Ecto neural progenitor cell (in vitro differentiated cells): ENCODE measurements at regions not wholly inside any gene's neighbourhood (a gene's known extent, or its start where the extent isn't known, plus 50 kb on each side); places are given as distances from the start of the nearest gene placed in this dataset.
"Not testable (repeated sequence)": the region's sequence is repeated elsewhere in the genome, so short reads cannot be mapped to it uniquely, and the experiment has no call there.

ENCODE experiments used
- DNase-seq: peaks from one replicate; pipeline ENCODE4 v3.0.0-alpha.2; 2018; ENCODE audit warnings: low spot score

- DNase-seq, result no peak
Observed at GRCh38 chr11:28976801-28977145, 868.6 kb downstream of the METTL15 start.

DNA sequence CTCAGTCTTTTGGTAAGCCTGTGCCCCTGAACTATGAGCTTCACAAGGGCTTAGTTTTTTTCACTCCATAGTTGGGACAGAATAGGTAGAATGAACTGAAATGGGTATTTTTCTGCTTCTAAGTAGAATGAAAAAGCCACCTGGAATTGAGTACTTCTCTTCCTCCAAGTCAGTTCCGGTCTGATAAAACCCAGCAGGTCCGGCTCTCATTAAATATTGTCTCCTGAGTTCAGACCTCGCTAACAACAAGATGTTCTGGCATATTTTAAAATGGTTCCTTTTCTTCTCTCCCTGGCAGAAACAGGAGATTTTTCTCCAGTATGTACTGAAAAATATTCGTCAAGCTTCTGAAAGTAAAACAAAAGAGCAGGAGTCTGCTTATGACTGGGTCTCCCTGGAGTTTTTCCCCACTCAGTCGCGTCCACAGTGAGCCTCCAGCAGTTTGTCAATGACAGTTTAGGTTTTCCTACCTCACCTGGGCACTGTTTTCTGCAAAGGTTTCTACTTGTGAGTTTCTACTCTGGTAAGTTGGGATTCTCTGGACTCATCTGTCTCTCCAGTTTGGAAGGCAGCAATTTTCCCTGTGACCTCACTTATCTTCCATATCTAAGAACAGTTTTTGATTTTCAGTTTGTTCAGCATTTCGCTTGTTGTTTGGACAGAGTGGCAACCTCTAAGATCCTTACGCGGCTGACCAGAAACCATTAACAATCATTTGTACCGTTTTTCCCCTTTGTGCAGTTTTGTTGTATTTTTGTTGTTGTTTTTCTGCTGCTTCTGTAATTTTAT lies 868.0 kb downstream of the METTL15 start:
- DNase-seq, result no peak

DNA sequence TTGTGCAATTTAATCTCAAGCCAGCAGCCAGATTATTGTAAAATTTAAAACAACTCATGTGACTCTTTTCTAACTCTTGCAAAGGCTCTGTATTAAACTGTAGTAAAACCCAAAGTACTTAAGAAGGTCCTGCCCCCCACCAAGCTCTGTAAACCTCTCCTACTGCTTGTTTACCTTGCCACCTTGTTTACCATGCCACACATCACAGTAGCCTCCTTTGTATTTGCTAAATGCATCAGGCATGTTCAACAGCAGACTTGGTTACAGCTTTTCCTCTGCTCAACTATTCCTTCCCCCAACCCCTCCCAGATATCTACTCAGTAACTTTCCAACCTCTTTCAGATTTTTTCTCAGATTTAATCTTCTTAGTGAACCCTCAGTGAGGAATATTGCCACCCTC lies 861.6 kb downstream of the METTL15 start:
- no peak for DNase-seq

DNA sequence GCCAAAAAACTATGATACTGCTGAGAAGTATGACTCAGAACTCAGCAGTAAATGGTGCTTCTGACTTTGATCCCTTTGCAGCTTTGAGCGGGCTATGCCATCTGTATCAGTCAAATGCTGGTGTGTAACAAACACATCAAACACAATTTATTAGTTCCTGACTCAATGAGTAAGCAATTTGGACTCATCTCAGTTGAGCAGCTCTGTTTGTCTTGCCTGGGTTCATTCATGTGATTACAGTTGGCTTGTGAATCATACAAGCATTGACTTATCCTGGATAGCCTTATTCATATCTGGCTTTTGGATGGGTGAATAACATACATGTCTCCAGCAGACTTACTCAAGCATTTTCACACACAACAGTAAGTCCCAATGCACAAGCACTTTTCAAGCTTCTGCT lies 858.8 kb downstream of the METTL15 start:
- DNase-seq, result no peak

DNA sequence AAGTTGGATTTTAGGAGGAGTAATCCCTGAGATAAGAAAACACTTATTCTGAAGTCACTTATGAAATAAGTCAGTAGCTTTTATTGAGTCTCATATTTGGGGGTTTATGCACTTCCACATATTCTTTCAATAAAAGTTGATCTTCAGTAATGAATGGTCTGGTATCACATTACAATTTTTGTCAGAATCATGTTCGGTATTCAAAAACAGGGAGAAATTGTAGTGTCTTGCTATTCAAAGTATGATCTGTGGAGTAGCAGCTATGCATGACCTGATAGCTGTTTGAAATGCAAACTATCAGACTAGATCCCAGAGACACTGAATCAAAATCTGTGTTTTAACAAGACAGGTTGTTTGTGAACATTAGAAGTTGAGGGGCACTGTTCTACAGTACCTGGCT lies 857.6 kb downstream of the METTL15 start:
- DNase-seq, result no peak

DNA sequence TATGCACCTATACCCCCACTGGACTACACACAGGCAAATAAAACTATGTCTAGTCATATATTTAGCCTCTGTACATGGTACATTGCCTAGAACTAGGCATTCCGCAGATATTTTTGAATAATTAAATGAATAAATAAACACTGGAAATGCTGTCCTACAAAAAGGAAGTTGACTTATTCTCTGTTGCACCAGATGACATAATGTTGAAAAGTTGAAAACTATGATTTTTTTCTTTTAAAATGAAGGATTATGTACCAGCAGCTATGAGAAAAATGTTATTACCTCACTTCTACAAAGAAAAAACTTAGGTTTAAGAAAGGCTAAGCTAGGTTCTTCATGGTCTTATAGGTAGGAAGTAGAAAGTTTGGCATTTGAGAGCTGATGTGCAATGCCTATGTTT lies 856.6 kb downstream of the METTL15 start:
- no peak for DNase-seq

DNA sequence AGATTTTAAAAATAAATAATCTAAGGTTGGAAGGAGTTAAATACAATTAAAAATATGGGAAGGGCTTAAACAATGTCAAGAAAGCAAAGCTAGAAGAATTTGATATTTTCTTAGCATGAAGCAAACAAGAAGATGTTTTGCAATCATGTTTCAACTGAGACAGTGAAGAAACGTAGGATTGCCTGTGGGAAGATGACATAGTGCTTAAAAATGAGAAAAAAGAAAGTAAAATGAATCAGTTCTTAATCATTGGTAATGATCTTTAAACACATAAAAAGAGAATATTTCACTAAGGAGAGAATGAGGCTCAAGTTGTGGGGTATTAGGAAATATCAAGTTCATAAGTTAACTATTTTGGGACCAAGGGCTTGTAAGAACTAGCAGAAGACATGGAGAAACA lies 855.0 kb downstream of the METTL15 start:
- DNase-seq, result no peak

DNA sequence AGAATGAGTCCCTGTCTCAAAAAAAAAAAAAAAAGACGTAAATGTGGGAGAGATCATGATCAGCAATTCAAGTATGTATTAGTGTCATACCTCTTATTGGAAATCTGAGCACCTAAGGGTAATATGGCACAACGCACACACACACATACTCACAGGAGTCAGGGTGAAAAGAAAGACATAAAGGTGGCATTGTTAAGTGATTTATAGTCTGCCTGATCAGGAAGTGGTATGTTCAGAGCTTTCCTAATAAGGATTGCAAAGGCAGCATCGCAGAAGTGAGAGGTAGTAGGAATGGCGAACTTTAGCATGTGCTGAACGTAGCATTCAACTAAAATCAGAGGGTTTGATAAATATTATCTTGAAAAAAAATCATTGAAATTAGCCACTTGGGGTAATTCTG lies 854.3 kb downstream of the METTL15 start:
- no peak for DNase-seq

DNA sequence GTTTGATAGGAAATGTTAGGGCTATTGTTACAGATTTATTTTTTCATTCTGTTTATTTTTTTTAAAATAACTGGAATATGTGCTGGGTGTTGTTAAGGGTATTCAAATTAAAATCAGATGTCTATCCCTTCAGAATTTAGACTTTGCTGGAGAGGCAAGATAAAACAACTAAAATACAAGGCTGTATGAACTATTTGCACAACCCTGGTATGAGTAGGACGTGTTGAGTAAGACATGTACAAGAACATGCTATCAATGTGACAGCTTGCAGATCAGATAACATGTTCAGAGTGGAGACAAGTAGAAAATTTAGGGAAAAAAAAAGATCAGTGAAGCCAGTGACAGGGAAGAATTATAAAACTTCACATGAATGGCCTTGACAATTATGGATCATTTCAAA lies 853.5 kb downstream of the METTL15 start:
- no peak for DNase-seq

GRCh38 chr11:28956446-28956845 lies 848.3 kb downstream of the METTL15 start:
- no peak for DNase-seq

DNA sequence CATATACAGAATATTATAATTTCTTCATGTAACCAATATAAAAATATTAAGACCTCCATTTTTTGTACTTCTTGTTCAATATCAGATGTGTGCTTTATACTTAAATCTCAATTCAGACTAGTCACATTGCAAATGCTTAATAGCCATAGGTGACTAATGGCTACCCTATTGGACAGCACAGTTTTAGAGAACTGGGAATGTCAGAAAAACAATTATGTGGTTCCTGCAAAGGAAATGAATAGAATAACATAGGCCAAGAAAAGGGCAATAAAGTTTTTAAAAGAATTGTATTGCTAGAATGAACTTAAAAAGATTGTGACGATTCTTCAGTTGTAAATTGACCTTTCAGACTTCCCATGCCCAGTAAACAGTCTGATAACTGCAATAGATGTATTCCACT lies 843.0 kb downstream of the METTL15 start:
- DNase-seq, result no peak

DNA sequence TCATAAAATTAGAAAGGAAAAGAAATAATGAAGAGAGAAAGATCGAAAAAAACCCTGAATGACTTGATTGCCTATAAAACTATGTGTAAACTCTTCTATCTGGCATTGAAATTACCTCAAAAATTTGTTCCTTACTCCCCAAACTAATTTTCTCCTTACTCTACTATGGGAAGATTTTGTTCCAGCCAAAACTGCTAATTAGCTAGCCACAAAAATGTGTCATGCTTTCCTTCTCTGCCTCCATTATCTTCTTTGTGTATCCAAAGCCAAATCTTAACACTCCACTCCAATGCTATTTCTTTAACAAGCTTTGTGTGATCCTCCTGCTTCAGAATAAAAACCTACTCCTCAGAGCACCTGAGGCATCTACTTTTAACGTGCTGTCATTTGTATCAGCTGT lies 831.2 kb downstream of the METTL15 start:
- no peak for DNase-seq

- DNase-seq, result no peak
Observed at GRCh38 chr11:28938091-28938490, 829.9 kb downstream of the METTL15 start.

DNA sequence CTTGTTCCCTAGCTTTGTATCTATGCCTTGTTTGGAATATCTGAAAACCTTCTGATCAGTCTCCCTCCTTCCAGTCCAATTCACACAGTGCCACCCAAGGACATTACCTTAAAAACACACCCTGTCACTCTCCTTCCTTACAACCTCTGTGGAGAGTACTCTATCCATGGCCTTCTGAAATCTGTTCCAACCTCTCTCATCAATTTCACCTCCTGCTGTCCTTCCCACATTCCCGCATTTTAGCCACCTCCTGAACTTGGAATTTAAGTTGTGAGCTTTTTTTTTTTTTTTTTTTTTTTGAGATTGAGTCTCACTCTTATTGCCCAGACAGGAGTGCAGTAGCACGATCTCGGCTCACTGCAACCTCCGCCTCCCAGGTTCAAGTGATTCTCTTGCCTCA lies 824.8 kb downstream of the METTL15 start:
- DNase-seq, result no peak

- no peak for DNase-seq
Observed at GRCh38 chr11:28924004-28924403, 815.8 kb downstream of the METTL15 start.

DNA sequence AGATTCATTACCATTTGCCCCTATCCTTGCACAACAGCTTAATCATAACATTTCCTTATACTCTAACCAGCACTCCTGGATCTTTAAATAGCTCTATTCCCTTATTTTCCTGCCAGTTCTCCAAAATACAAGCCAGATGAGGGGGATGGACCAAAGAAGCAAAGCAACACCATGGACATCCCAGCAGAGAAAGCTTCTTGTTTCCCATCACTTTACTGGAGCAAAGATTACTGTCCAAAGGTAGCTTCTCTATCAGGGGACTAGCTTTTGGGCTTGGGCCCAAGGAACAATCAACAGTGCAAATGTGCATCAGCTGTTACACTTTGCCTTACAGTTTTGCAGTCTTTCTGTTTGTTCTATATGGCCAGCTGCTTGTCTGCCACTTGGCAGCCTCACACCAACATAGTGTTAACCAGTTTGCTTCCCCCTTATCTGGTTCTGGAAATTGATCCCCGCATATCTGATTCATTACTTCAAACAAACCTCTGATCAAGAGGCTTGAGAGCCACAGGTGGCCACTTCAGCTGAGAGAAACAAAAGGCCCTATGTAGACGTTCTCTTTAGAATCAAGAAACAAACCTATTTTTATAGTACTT lies 814.3 kb downstream of the METTL15 start:
- DNase-seq, result no peak

DNA sequence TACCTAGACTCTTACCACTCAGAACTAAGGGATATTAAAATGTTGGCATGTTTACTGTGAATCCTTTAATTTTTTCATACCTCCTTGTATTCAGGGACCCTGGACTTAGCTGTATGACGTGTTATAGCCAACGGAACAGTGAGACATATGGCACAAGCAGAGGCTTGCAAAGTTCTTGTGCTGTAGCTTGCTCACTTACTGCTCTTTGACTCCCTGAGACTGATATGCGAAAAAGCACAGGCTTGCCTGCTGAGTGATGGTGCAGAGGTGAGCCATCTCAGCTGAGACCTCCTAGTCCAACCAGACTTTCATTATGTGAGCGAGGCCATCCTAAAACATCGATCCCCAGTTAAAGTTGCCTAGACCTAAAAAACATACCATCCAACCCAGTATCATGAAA lies 811.0 kb downstream of the METTL15 start:
- no peak for DNase-seq

- DNase-seq, result no peak
Observed at GRCh38 chr11:28913883-28914282, 805.7 kb downstream of the METTL15 start.

DNA sequence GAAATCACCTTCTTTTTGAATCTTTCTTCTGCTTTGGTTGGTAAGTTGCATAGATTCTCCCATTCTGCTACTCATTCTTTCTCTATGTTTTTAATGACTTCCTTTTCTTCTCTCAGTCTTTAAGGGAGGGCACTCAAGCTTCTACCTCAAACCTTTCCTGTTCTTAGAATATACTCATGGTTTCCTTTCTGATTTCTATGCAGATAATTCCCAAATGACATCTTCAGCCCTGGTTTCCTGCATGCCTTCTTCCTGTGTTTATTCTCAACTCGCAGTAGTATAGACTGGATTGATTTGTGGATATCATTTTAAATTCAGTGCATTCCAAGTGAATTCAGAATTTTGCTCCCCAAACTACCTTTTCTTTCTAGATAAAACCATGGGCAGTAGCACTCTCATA lies 803.6 kb downstream of the METTL15 start:
- DNase-seq, result no peak

DNA sequence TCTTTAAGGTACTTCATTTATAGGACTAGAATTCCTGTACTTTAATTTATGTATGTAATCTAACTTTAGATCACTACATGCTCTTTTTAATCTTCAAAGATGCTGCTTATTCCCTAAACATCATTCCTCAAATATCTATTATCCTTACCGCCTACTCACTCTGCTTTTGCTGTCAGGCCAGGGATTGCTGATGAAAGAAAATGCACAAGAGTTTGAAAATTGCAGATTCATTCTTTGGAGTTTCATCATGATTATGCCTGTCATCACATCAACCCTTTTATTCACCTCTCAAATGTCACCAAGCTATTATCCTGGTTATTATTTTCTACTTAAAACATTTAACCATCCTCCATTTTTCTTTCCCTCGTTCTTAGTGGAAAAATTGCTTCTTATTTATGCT lies 802.7 kb downstream of the METTL15 start:
- DNase-seq, result no peak

DNA sequence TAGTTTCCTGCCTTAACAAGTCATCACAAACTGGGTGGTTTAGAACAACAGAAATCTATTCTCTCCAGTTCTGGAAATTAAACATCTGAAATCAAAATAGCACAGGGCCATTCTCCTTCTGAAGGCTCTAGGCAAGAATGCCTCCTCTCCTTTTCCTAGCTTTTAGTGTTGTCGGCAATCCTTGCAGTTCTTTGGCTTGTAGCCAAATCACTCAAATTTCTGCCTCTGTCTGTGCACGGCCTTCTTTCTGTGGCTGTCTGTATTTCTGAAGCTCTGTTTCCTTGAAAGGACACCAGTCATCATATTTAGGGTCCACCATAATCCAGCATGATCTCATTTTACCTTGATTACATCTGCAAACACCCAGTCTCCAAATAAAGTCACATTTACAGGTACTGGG lies 795.5 kb downstream of the METTL15 start:
- no peak for DNase-seq

GRCh38 chr11:28900427-28900826 lies 792.2 kb downstream of the METTL15 start:
- no peak for DNase-seq

DNA sequence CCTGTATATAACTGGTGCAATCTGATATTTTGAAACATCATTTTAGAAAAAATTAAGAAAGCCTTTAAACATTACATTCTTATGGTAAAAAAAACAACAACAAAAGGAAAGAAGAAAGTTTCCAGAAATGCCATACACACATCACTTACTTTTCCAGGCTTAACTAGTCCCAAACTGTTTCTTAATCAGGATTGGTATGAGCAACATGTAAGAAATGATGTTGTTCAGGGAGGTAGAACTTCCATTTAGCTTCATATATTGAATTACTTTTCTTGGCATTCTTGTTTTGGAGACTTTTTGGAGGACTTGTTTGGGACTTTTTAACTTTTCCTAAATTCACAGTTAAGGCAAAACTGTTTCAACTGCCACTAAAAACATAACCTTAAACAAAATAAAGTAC lies 791.5 kb downstream of the METTL15 start:
- no peak for DNase-seq

- DNase-seq, result not testable (repeated sequence)
Observed at GRCh38 chr11:28890601-28891040, 782.4 kb downstream of the METTL15 start.
